Astrocyte of the cerebellum (primary cell): ENCODE measurements at regions not wholly inside any gene's neighbourhood (a gene's known extent, or its start where the extent isn't known, plus 50 kb on each side); places are given as distances from the start of the nearest gene placed in this dataset.

Experiments
- DNase-seq: peaks from one replicate; pipeline ENCODE4 v3.0.0-alpha.2; 2011; ENCODE audit warnings: low read depth
- H3K4me3 ChIP-seq: 2 replicates; pipeline ENCODE4 v1.5.1; 2011; ENCODE audit warnings: mild to moderate bottlenecking, low read depth, low read length, moderate library complexity
- in situ Hi-C: cut with HindIII; loops from 2 replicates; pipeline ENCODE4 v1.10.0; 2017; ENCODE audit warnings: low sequenced_read_pairs
- TF ChIP-seq, protein P1 (sequence below): IDR thresholded peaks from 2 replicates; pipeline ENCODE4 v1.5.1; 2012; ENCODE audit warnings: low read length, low read depth, moderate library complexity, mild to moderate bottlenecking; ENCODE audit errors: missing control alignments

DNA sequence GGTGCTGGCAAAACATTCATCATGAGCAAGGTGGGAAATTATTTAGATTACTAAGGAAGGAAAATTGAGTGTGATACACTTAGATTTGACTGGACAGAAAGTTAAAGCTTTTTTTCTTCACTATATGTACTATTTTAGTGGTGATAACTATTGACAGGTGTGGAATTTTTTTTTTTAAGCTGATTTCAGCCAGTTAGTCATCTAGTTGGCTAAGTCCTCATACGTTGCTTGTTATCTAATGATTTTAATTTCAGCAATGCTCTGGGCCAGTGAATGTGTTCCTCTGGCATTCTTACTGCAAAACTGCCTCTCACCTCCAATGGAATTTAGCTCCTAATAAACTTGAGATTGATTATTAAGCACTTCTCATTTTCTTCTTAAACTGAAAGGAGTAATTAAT, 1223.2 kb upstream of the ACVR2A start:
- TF ChIP-seq, protein P1, sequence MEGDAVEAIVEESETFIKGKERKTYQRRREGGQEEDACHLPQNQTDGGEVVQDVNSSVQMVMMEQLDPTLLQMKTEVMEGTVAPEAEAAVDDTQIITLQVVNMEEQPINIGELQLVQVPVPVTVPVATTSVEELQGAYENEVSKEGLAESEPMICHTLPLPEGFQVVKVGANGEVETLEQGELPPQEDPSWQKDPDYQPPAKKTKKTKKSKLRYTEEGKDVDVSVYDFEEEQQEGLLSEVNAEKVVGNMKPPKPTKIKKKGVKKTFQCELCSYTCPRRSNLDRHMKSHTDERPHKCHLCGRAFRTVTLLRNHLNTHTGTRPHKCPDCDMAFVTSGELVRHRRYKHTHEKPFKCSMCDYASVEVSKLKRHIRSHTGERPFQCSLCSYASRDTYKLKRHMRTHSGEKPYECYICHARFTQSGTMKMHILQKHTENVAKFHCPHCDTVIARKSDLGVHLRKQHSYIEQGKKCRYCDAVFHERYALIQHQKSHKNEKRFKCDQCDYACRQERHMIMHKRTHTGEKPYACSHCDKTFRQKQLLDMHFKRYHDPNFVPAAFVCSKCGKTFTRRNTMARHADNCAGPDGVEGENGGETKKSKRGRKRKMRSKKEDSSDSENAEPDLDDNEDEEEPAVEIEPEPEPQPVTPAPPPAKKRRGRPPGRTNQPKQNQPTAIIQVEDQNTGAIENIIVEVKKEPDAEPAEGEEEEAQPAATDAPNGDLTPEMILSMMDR, result no peak
- in situ Hi-C loops, result no loop called here
- no peak for DNase-seq

DNA sequence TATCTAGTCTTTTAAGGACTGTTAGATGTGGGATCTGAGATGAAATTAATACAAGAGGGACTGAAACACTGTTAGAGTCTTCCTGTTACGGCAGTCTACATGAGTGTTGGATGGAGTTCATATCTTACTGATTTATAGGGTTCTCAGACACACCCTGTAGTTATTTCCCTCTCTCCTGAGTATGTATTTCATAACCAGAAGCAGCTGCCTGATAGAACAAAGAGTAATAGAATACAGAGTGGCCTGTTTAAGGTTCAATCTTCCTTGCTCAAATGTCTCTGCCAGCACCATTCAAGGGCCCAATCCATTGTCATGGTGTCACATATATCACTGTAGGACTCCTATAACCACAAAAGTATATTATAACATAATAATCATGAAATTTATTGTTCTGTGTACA, 1229.1 kb upstream of the ACVR2A start:
- TF ChIP-seq, protein P1, result no peak
- H3K4me3 ChIP-seq, result no peak overlapping the region
- DNase-seq, result no peak
- in situ Hi-C loops, result no loop called here

More for the DNA sequence above, 1223.2 kb upstream of the ACVR2A start:
- H3K4me3 ChIP-seq, result no peak overlapping the region

DNA sequence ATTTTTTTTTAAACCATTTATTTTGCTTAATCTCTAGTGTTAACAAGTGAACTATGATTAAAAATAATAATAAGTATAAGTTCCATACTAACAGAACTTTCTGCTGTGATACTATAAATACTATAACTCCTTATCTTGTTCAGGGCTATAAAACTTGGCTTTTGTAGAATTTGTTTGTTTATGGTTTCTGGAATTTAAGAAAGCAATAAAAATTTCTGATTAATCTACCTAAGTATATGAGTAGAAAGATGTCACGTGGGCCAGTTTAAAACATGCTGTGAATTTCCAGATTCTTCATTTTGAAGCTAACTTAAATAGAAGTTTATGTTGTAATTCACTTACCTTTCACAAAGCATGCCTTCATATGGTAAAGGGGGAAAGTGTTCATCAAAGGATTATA, 1236.3 kb upstream of the ACVR2A start:
- no peak for DNase-seq
- H3K4me3 ChIP-seq, result no peak overlapping the region
- in situ Hi-C loops, result no loop called here
- TF ChIP-seq, protein P1, result no peak

DNA sequence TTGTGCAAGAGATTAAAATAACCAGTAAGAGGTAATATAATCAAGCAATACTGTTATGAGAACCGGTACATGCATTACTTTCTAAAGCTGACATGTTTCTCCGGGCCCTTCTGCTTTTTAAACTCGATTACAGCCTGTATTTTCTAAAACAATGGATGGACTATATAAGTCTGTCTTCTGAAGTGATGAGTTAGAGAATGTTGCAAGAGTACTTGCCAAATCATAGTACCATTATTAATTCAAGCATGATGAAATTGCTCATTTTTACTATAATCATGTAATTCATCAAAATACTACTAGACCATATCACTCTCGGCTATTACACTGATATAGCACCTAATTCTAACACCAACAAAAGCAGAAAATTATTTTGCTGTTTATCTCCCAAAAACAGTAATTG, 1240.3 kb upstream of the ACVR2A start:
- no peak overlapping the region for H3K4me3 ChIP-seq
- in situ Hi-C loops, result no loop called here
- DNase-seq, result no peak
- TF ChIP-seq, protein P1, result no peak

DNA sequence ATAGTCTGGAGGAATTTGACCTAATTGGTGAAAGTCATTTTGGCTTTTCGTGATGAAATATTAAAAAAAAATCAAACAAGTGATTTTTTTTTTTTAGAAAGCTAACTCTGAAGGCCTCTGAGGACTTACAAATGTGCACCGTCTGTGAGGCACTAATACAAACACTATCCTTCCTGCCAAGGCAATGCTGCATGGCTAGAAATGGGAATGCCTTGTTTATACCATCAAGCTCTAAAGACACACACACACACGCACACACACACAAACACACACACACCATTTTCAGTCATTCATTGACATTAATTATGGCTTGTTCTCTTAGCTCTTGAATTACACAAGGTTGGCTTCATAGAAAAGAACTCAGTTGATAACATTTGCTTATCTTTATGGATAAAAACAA, 1242.0 kb upstream of the ACVR2A start:
- in situ Hi-C loops, result no loop called here

DNA sequence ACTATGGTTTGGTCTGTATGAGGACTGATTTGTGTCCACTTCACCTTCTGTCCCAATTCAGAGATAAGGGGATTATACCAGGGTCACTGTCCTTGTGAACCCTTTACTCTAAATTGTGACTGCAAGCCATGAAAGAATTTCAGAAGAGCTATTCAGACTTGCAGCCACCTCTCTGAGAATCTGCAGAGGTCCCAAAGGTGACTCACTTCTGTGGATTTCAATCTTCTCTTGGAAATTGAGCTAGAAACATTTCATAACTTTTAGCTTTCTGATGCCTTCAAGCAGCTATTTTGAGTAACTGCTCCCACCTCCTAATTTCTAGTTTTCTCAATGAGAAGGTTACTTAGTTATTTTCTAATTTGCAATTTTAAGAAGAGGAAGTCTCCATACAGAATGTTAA, 1242.4 kb upstream of the ACVR2A start:
- in situ Hi-C loops, result no loop called here

More for the DNA sequence above, 1242.0 kb upstream of the ACVR2A start:
- no peak for DNase-seq
- TF ChIP-seq, protein P1, result no peak
- no peak overlapping the region for H3K4me3 ChIP-seq

More for the DNA sequence above, 1242.4 kb upstream of the ACVR2A start:
- TF ChIP-seq, protein P1, result no peak
- DNase-seq, result no peak
- no peak overlapping the region for H3K4me3 ChIP-seq
